ENCODE measurements at regions not wholly inside any gene's neighbourhood (a gene's known extent, or its start where the extent isn't known, plus 50 kb on each side); places are given as distances from the start of the nearest gene placed in this dataset.
A peak's percentile ranks its signal among the peaks of the same experiment; 100 is the strongest.

- peaks cover 20% of the 10 kb centered on the region for H3K9me3 Mint-ChIP-seq
- ATAC-seq (no peak), DNase-seq (ENCODE audit: low spot score) (no peak)
- H3K27me3 Mint-ChIP-seq = no peaks in the 10 kb centered on the region
- H3K4me1 Mint-ChIP-seq (ENCODE audit: low read depth in 2 of 2) = no peaks in the 10 kb centered on the region
- no peak overlapping the region for H3K4me3 Mint-ChIP-seq
- H3K36me3 Mint-ChIP-seq = peaks cover 5% of the 10 kb centered on the region
- H3K27ac Mint-ChIP-seq = no peak overlapping the region
These were observed 865.1 kb upstream of the CNTN5 start for GRCh38 chr11:98155696-98156095.

GRCh38 chr11:98177925-98178324 is 842.8 kb upstream of the CNTN5 start:
- no peak overlapping the region for H3K27ac Mint-ChIP-seq
- no peak overlapping the region for H3K4me3 Mint-ChIP-seq
- ATAC-seq (no peak), DNase-seq (ENCODE audit: low spot score) (no peak)
- no peaks in the 10 kb centered on the region for H3K27me3 Mint-ChIP-seq
- peaks cover 19% of the 10 kb centered on the region for H3K36me3 Mint-ChIP-seq
- H3K4me1 Mint-ChIP-seq (ENCODE audit: low read depth in 2 of 2) = no peaks in the 10 kb centered on the region
- peaks cover 20% of the 10 kb centered on the region for H3K9me3 Mint-ChIP-seq

- DNase-seq (ENCODE audit: low spot score) (no peak), ATAC-seq (no peak)
- Mint-ChIP-seq H3K27me3 (no peaks in the 10 kb centered on the region), H3K9me3 (peaks cover 12% of the 10 kb centered on the region), H3K36me3 (peaks cover 12% of the 10 kb centered on the region), H3K4me3 (no peak overlapping the region), H3K27ac (no peak overlapping the region), H3K4me1 (ENCODE audit: low read depth in 2 of 2) (no peaks in the 10 kb centered on the region)
These were observed 840.2 kb upstream of the CNTN5 start for GRCh38 chr11:98180511-98180910.

GRCh38 chr11:98180921-98181320 is 839.8 kb upstream of the CNTN5 start:
- Mint-ChIP-seq H3K4me1 (ENCODE audit: low read depth in 2 of 2) (no peaks in the 10 kb centered on the region), H3K4me3 (no peak overlapping the region), H3K27ac (no peak overlapping the region), H3K36me3 (peaks cover 8% of the 10 kb centered on the region), H3K27me3 (no peaks in the 10 kb centered on the region), H3K9me3 (peaks cover 8% of the 10 kb centered on the region)
- no peak for DNase-seq (ENCODE audit: low spot score)
- ATAC-seq = no peak

- Mint-ChIP-seq H3K4me1 (ENCODE audit: low read depth in 2 of 2) (no peaks in the 10 kb centered on the region), H3K4me3 (no peak overlapping the region), H3K36me3 (peaks cover 6% of the 10 kb centered on the region), H3K27ac (no peak overlapping the region), H3K27me3 (no peaks in the 10 kb centered on the region), H3K9me3 (peaks cover 9% of the 10 kb centered on the region)
- ATAC-seq = no peak
- no peak for DNase-seq (ENCODE audit: low spot score)
These were observed 837.7 kb upstream of the CNTN5 start for GRCh38 chr11:98183034-98183433.

GRCh38 chr11:98185245-98185644 is 835.5 kb upstream of the CNTN5 start:
- peaks cover 9% of the 10 kb centered on the region for H3K9me3 Mint-ChIP-seq
- DNase-seq (ENCODE audit: low spot score) (no peak), ATAC-seq (peak in 1 of 2 donors; percentile 36)
- H3K27ac Mint-ChIP-seq = no peak overlapping the region
- H3K4me1 Mint-ChIP-seq (ENCODE audit: low read depth in 2 of 2) = no peaks in the 10 kb centered on the region
- no peak overlapping the region for H3K4me3 Mint-ChIP-seq
- H3K27me3 Mint-ChIP-seq = no peaks in the 10 kb centered on the region
- peaks cover 12% of the 10 kb centered on the region for H3K36me3 Mint-ChIP-seq

- no peak for ATAC-seq
- peaks cover 7% of the 10 kb centered on the region for H3K9me3 Mint-ChIP-seq
- no peak for DNase-seq (ENCODE audit: low spot score)
- no peaks in the 10 kb centered on the region for H3K4me1 Mint-ChIP-seq (ENCODE audit: low read depth in 2 of 2)
- peaks cover 4% of the 10 kb centered on the region for H3K36me3 Mint-ChIP-seq
- H3K4me3 Mint-ChIP-seq = no peak overlapping the region
- H3K27me3 Mint-ChIP-seq = no peaks in the 10 kb centered on the region
- H3K27ac Mint-ChIP-seq = no peak overlapping the region
These were observed 826.1 kb upstream of the CNTN5 start for GRCh38 chr11:98194611-98195010.

- no peak overlapping the region for H3K4me3 Mint-ChIP-seq
- H3K9me3 Mint-ChIP-seq = peaks cover 7% of the 10 kb centered on the region
- no peaks in the 10 kb centered on the region for H3K36me3 Mint-ChIP-seq
- no peak overlapping the region for H3K27ac Mint-ChIP-seq
- ATAC-seq (no peak), DNase-seq (ENCODE audit: low spot score) (no peak)
- no peaks in the 10 kb centered on the region for H3K4me1 Mint-ChIP-seq (ENCODE audit: low read depth in 2 of 2)
- no peaks in the 10 kb centered on the region for H3K27me3 Mint-ChIP-seq
These were observed 825.4 kb upstream of the CNTN5 start for GRCh38 chr11:98195300-98195699.

GRCh38 chr11:98207086-98207485 is 813.7 kb upstream of the CNTN5 start:
- Mint-ChIP-seq H3K9me3 (peaks cover 25% of the 10 kb centered on the region), H3K27me3 (no peaks in the 10 kb centered on the region), H3K27ac (no peak overlapping the region), H3K36me3 (peaks cover 14% of the 10 kb centered on the region), H3K4me3 (no peak overlapping the region), H3K4me1 (ENCODE audit: low read depth in 2 of 2) (no peaks in the 10 kb centered on the region)
- no peak for ATAC-seq
- no peak for DNase-seq (ENCODE audit: low spot score)

GRCh38 chr11:98227278-98227677 is 793.5 kb upstream of the CNTN5 start:
- Mint-ChIP-seq H3K36me3 (peaks cover 4% of the 10 kb centered on the region), H3K27ac (no peak overlapping the region), H3K4me3 (no peak overlapping the region), H3K4me1 (ENCODE audit: low read depth in 2 of 2) (no peaks in the 10 kb centered on the region), H3K27me3 (no peaks in the 10 kb centered on the region), H3K9me3 (peaks cover 10% of the 10 kb centered on the region)
- ATAC-seq (no peak), DNase-seq (ENCODE audit: low spot score) (no peak)

GRCh38 chr11:98230678-98231077 is 790.1 kb upstream of the CNTN5 start:
- no peak for ATAC-seq
- Mint-ChIP-seq H3K9me3 (peaks cover 7% of the 10 kb centered on the region), H3K4me3 (no peak overlapping the region), H3K27me3 (no peaks in the 10 kb centered on the region), H3K36me3 (no peaks in the 10 kb centered on the region), H3K4me1 (ENCODE audit: low read depth in 2 of 2) (no peaks in the 10 kb centered on the region), H3K27ac (no peak overlapping the region)
- DNase-seq (ENCODE audit: low spot score) = no peak

GRCh38 chr11:98234698-98235097 is 786.1 kb upstream of the CNTN5 start:
- DNase-seq (ENCODE audit: low spot score) = no peak
- no peaks in the 10 kb centered on the region for H3K36me3 Mint-ChIP-seq
- no peak for ATAC-seq
- H3K4me1 Mint-ChIP-seq (ENCODE audit: low read depth in 2 of 2) = no peaks in the 10 kb centered on the region
- H3K27me3 Mint-ChIP-seq = no peaks in the 10 kb centered on the region
- H3K4me3 Mint-ChIP-seq = no peak overlapping the region
- H3K9me3 Mint-ChIP-seq = peaks cover 7% of the 10 kb centered on the region
- H3K27ac Mint-ChIP-seq = no peak overlapping the region

GRCh38 chr11:98243897-98244296 is 776.9 kb upstream of the CNTN5 start:
- DNase-seq (ENCODE audit: low spot score) (no peak), ATAC-seq (no peak)
- H3K27ac Mint-ChIP-seq = no peak overlapping the region
- no peaks in the 10 kb centered on the region for H3K4me1 Mint-ChIP-seq (ENCODE audit: low read depth in 2 of 2)
- peaks cover 6% of the 10 kb centered on the region for H3K36me3 Mint-ChIP-seq
- no peak overlapping the region for H3K4me3 Mint-ChIP-seq
- peaks cover 14% of the 10 kb centered on the region for H3K9me3 Mint-ChIP-seq
- H3K27me3 Mint-ChIP-seq = no peaks in the 10 kb centered on the region

- Mint-ChIP-seq H3K4me3 (no peak overlapping the region), H3K27ac (no peak overlapping the region), H3K27me3 (no peaks in the 10 kb centered on the region), H3K4me1 (ENCODE audit: low read depth in 2 of 2) (no peaks in the 10 kb centered on the region), H3K36me3 (peaks cover 13% of the 10 kb centered on the region), H3K9me3 (peaks cover 12% of the 10 kb centered on the region)
- ATAC-seq (no peak), DNase-seq (ENCODE audit: low spot score) (no peak)
These were observed 759.8 kb upstream of the CNTN5 start for GRCh38 chr11:98260983-98261382.

GRCh38 chr11:98277251-98277912 is 743.4 kb upstream of the CNTN5 start:
- no peak for ATAC-seq
- H3K4me3 Mint-ChIP-seq = no peak overlapping the region

More at GRCh38 chr11:98277251-98277912, 743.4 kb upstream of the CNTN5 start:
- no peak for DNase-seq (ENCODE audit: low spot score)
- Mint-ChIP-seq H3K4me1 (ENCODE audit: low read depth in 2 of 2) (no peaks in the 10 kb centered on the region), H3K27me3 (no peaks in the 10 kb centered on the region), H3K36me3 (peaks cover 6% of the 10 kb centered on the region), H3K9me3 (peaks cover 3% of the 10 kb centered on the region), H3K27ac (no peak overlapping the region)
